GM06990 (cell line): ENCODE measurements at regions not wholly inside any gene's neighbourhood (a gene's known extent, or its start where the extent isn't known, plus 50 kb on each side); places are given as distances from the start of the nearest gene placed in this dataset.

Source experiments
- DNase-seq: peaks from one replicate; pipeline ENCODE4 v3.0.0-alpha.2; 2011; ENCODE audit not compliant: insufficient read length; ENCODE audit errors: extremely low read depth
- H3K27me3 ChIP-seq: replicated peaks from 2 replicates; pipeline ENCODE4 v1.6.0; 2011; ENCODE audit warnings: low read length; ENCODE audit not compliant: control insufficient read depth, insufficient read depth
- H3K36me3 ChIP-seq: 2 replicates; pipeline ENCODE4 v1.5.1; 2011; ENCODE audit warnings: low read length; ENCODE audit not compliant: control insufficient read depth, insufficient read depth
- H3K4me3 ChIP-seq: replicated peaks from 2 replicates; pipeline ENCODE4 v1.5.1; 2011; ENCODE audit warnings: low read depth, mild to moderate bottlenecking, control low read depth, low read length
- CTCF ChIP-seq: IDR thresholded peaks from 2 replicates; pipeline ENCODE4 v1.5.1; 2011; ENCODE audit warnings: low read length, control low read depth, mild to moderate bottlenecking, inconsistent platforms; ENCODE audit not compliant: insufficient read depth, poor library complexity, severe bottlenecking

DNA sequence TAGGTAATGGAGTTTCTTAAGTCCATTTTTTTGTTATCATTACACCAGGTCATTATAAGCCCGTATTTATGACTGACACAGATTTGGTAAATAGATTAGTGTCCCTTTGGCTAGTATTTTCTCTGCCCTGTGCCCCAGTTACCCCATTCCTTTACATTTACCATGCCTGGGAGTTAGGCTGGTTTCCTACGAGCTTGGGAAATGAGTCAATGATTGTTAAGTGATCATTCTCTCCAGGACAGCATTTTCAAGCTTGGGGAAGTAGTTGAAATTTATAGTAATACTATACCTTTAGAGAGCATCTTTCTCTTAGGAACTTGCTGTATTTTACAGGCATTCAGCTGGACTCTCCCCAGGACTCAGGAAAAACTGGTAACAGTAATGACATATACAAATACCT lies 573.1 kb downstream of the TLE4 start:
- DNase-seq: no peak
- Histone ChIP-seq H3K36me3 (no peaks in the 10 kb centered on the region), H3K27me3 (no peaks in the 10 kb centered on the region; the same call in 1 of the 2 replicates), H3K4me3 (no peak overlapping the region)
- TF ChIP-seq CTCF: no peak

DNA sequence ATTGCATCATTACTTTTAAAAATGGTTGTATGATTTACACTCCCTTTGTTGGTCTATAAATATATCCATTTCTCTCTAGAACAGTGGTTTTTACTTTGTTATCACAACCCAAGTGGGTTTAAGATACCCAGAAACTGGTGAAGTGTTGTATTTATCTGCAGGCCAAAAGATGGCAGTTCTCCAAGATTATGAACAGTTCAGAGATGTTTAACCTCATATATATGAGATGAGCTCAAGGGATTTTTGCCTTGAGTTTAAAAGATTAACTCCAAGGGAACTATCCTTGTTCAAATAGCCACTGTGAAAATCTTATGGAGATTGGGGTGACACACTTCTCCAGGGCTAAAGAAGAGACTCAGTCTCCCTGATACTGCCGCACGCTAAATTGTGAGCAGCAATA lies 572.6 kb downstream of the TLE4 start:
- Histone ChIP-seq H3K27me3 (no peaks in the 10 kb centered on the region; the same call in 1 of the 2 replicates), H3K4me3 (no peak overlapping the region), H3K36me3 (no peaks in the 10 kb centered on the region)
- no peak for TF ChIP-seq CTCF
- DNase-seq: no peak

DNA sequence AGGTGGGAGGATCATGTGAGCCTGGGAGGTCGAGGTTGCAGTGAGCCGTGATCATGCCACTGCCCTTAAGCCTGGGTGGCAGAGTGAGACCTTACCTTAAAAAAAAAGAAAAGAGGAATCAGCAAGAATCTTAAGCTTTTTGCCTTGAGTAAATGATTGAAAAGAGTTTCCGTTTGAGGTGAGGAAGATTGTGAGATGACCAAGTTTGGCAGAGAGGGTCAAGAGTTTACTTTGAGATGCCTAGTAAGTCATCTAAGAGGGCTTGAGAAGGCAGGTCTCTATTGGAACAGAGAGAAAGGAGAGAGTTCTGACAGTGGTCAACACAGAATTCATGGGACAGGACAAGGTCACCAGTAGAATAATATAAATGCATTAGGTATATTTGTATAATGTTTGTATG lies 572.1 kb downstream of the TLE4 start:
- no peaks in the 10 kb centered on the region; the same call in 1 of the 2 replicates for H3K27me3 ChIP-seq
- DNase-seq: no peak
- H3K4me3 ChIP-seq: no peak overlapping the region
- no peaks in the 10 kb centered on the region for H3K36me3 ChIP-seq
- TF ChIP-seq CTCF: no peak

DNA sequence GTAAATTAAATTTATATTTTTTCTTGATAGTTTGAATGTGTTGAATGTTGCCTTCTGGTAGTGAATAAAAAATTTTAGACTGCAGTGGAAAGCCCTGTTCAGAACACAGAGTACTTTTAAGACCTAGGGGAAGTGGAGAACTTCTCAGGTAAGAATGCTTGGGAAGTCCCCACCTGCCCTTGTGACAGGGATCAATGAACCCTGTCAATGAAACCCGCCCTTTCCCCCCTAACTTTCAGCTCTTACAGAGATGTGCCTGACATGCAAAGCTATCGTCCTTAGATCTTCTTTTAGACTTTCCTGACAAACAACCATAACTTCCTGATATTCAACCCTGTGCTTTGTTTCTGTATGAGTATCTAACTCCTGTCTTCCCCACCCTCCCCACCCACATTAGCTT lies 562.7 kb downstream of the TLE4 start:
- TF ChIP-seq CTCF: no peak
- no peaks in the 10 kb centered on the region for H3K36me3 ChIP-seq
- peak; percentile 34 for DNase-seq
- H3K4me3 ChIP-seq: no peak overlapping the region
- no peaks in the 10 kb centered on the region for H3K27me3 ChIP-seq

DNA sequence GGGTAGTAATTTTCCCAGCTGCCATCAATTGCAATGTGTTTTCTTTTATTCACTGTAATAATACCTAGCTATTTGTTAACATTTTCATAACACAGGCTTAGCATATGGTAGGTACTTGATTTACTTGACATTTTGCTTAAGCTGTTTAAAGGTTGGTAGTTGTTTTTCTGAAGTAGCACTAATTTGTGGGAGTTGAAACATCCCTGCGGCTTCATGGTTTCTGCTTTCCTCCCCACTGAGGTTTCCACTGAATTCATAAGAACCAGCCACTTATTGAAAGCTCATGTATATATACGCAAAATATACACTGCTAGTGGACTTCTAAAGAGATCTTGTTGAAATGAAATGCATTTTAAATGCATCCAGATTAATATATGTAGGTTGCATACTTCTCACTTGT lies 559.9 kb downstream of the TLE4 start:
- TF ChIP-seq CTCF: no peak
- no peak overlapping the region for H3K4me3 ChIP-seq
- no peak for DNase-seq
- no peaks in the 10 kb centered on the region; the same call in 1 of the 2 replicates for H3K27me3 ChIP-seq
- H3K36me3 ChIP-seq: no peaks in the 10 kb centered on the region

DNA sequence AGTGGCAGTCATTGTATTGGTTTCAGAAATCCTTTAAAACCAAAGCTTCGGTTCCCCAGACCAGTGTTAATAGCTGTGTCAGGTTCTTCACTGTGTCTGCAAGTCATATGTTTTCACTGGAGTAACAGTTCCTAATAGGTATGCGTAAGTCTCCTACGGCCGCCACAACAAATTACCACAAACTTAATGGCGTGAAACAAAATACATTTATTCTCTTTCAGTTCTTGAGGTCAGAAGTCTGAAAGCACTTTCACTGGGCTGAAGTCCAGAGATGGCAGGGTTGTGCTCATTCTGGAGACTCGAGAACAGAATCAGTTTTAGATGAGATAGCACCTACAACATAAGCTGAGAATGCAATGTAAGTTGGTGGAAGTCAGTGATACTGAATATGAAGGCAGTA lies 556.2 kb downstream of the TLE4 start:
- Histone ChIP-seq H3K36me3 (no peaks in the 10 kb centered on the region), H3K4me3 (no peak overlapping the region), H3K27me3 (no peaks in the 10 kb centered on the region; the same call in 1 of the 2 replicates)
- DNase-seq: no peak
- TF ChIP-seq CTCF: no peak
